Sigmoid colon (tissue), 6 donors: ENCODE measurements at regions not wholly inside any gene's neighbourhood (a gene's known extent, or its start where the extent isn't known, plus 50 kb on each side); places are given as distances from the start of the nearest gene placed in this dataset.

Source experiments
- DNase-seq: peaks from one replicate; pipeline ENCODE4 v3.0.0-alpha.2; 2019
- H3K27ac ChIP-seq, 4 donors: fragments of 200-600 bp; sonication (generic); one replicate each; pipeline ENCODE4 v1.5.1; 2016 to 2019; ENCODE audit warnings: mild to moderate bottlenecking in 1 of 4
- H3K27me3 ChIP-seq, 3 donors: fragments of 200-600 bp; sonication (generic); one replicate each; pipeline ENCODE4 v1.5.1; 2019; ENCODE audit warnings: mild to moderate bottlenecking in 1 of 3
- H3K36me3 ChIP-seq, 4 donors: fragments of 200-600 bp; sonication (generic); one replicate each; pipeline ENCODE4 v1.5.1; 2016 to 2019
- H3K4me1 ChIP-seq, 4 donors: fragments of 200-600 bp; sonication (generic); one replicate each; pipeline ENCODE4 v1.5.1; 2017 to 2019
- H3K4me3 ChIP-seq, 4 donors: fragments of 200-600 bp; sonication (generic); one replicate each; pipeline ENCODE4 v1.5.1; 2017 to 2019; ENCODE audit warnings: mild to moderate bottlenecking in 2 of 4, moderate library complexity in 1 of 4
- H3K9me3 ChIP-seq, 4 donors: fragments of 200-600 bp in 3 of 4; sonication (generic) in 3 of 4; one replicate each; pipeline versions ENCODE4 v1.5.1 to v1.6.1; 2013 to 2019
- EP300 ChIP-seq, 4 donors: sonication (generic); formaldehyde crosslinking; IDR thresholded peaks; one replicate each; pipeline ENCODE4 v1.6.1; 2017; ENCODE audit warnings: antibody characterized with exemption in 4 of 4
- POLR2A ChIP-seq, 2 donors: fragments of 450-650 bp; IDR thresholded peaks; one replicate each; pipeline ENCODE4 v1.6.1; 2016; ENCODE audit warnings: antibody characterized with exemption in 2 of 2, mild to moderate bottlenecking in 2 of 2, moderate library complexity in 2 of 2
- POLR2AphosphoS5 ChIP-seq, 4 donors: sonication (generic); formaldehyde crosslinking; IDR thresholded peaks; one replicate each; pipeline ENCODE4 v1.6.1; 2017; ENCODE audit warnings: antibody characterized with exemption in 4 of 4
- WGBS, 2 donors: extraction: QIAGEN DNeasy Blood & Tissue Kit; methylation state at CpG; one replicate each; pipeline ENCODE4 v1.1.7; 2013; 5-methylcytosine and 5-hydroxymethylcytosine counted together
- intact Hi-C: fragments of 100-400 bp; cut with DNase I; formaldehyde crosslinking; loops from one replicate; pipeline ENCODE4 v1.15.1; 2023
- TF ChIP-seq, protein P1 (sequence below), 4 experiments: fragments of 450-650 bp in 3 of 4; fragments of 200-600 bp in 1 of 4; IDR thresholded peaks; one replicate each; pipeline ENCODE4 v1.5.1; 2016 to 2019; ENCODE audit warnings: antibody characterized with exemption in 4 of 4, mild to moderate bottlenecking in 3 of 4, moderate library complexity in 2 of 4
- donor health status: healthy with polysubstance abuse.
- donor health status: healthy.

DNA sequence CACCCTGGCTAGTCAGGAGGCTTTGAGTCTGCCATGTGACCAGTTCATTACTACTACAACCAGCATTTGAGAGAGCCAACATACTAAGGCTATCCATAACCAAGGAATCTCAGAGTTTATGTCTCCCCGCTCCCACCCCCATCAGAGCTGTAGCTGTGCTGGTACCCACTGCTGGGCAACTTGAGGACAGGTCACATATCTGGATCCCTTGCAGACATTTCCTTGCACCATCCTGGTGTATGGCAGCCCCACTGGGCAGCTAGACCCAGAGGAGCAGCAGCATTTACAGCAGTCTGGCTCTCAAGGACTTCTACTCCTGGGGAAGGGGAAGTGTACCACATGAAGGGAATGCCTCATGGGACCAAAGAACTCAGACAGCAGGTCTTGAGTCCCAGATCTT, 160.8 kb upstream of the ST8SIA2 start:
- TF ChIP-seq, protein P1, sequence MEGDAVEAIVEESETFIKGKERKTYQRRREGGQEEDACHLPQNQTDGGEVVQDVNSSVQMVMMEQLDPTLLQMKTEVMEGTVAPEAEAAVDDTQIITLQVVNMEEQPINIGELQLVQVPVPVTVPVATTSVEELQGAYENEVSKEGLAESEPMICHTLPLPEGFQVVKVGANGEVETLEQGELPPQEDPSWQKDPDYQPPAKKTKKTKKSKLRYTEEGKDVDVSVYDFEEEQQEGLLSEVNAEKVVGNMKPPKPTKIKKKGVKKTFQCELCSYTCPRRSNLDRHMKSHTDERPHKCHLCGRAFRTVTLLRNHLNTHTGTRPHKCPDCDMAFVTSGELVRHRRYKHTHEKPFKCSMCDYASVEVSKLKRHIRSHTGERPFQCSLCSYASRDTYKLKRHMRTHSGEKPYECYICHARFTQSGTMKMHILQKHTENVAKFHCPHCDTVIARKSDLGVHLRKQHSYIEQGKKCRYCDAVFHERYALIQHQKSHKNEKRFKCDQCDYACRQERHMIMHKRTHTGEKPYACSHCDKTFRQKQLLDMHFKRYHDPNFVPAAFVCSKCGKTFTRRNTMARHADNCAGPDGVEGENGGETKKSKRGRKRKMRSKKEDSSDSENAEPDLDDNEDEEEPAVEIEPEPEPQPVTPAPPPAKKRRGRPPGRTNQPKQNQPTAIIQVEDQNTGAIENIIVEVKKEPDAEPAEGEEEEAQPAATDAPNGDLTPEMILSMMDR (IDR thresholded peaks at IDR 0.05) = no peak
- TF ChIP-seq POLR2A (IDR thresholded peaks at IDR 0.05) (no peak), POLR2AphosphoS5 (IDR thresholded peaks at IDR 0.05) (no peak), EP300 (IDR thresholded peaks at IDR 0.05) (no peak)
- H3K27ac ChIP-seq = no peak overlapping the region
- 100% methylated on average over 1 of the region's 1 CpG for WGBS, 2 donors

GRCh38 chr15:92243227-92243626, 150.5 kb upstream of the ST8SIA2 start:
- 61 to 73% methylated on average over 3 of the region's 3 CpGs for whole genome bisulfite sequencing, 2 donors
- DNase-seq = no peak
- intact Hi-C loops = no loop called here
- Histone ChIP-seq H3K27ac (no peak overlapping the region), H3K36me3 (no peaks in the 10 kb centered on the region), H3K9me3 (peaks cover 0 to 3% (median 0%) of the 10 kb centered on the region in 4 donors), H3K4me3 (no peak overlapping the region), H3K4me1 (peaks cover 0 to 3% (median 0%) of the 10 kb centered on the region in 4 donors), H3K27me3 (no peaks in the 10 kb centered on the region)
- TF ChIP-seq POLR2AphosphoS5 (IDR thresholded peaks at IDR 0.05) (no peak), POLR2A (IDR thresholded peaks at IDR 0.05) (no peak), EP300 (IDR thresholded peaks at IDR 0.05) (no peak)
- TF ChIP-seq, protein P1 (IDR thresholded peaks at IDR 0.05) = no peak

More for the DNA sequence above, 160.8 kb upstream of the ST8SIA2 start:
- H3K36me3 ChIP-seq = no peaks in the 10 kb centered on the region
- no peaks in the 10 kb centered on the region for H3K4me1 ChIP-seq
- no peaks in the 10 kb centered on the region for H3K27me3 ChIP-seq
- no peak overlapping the region for H3K4me3 ChIP-seq
- peaks cover 0 to 7% (median 0%) of the 10 kb centered on the region in 4 donors for H3K9me3 ChIP-seq
- intact Hi-C loops = no loop called here
- no peak for DNase-seq

GRCh38 chr15:92244703-92245102, 149.0 kb upstream of the ST8SIA2 start:
- intact Hi-C loops = no loop called here
- no peak overlapping the region for H3K27ac ChIP-seq
- WGBS, 2 donors = 74 to 83% methylated on average over 1 of the region's 1 CpG
- TF ChIP-seq EP300 (IDR thresholded peaks at IDR 0.05) = no peak
- no peaks in the 10 kb centered on the region for H3K36me3 ChIP-seq
- no peaks in the 10 kb centered on the region for H3K4me1 ChIP-seq
- no peaks in the 10 kb centered on the region for H3K27me3 ChIP-seq
- H3K9me3 ChIP-seq = peaks cover 0 to under 1% (median 0%) of the 10 kb centered on the region in 4 donors
- H3K4me3 ChIP-seq = no peak overlapping the region
- no peak for DNase-seq

GRCh38 chr15:92247649-92248242, 145.9 kb upstream of the ST8SIA2 start:
- Histone ChIP-seq H3K27ac (no peak overlapping the region), H3K4me3 (no peak overlapping the region), H3K36me3 (no peaks in the 10 kb centered on the region), H3K27me3 (no peaks in the 10 kb centered on the region), H3K4me1 (no peaks in the 10 kb centered on the region), H3K9me3 (no peaks in the 10 kb centered on the region)
- 74 to 83% methylated on average over 7 of the region's 7 CpGs for WGBS, 2 donors
- intact Hi-C loops = no loop called here
- no peak for TF ChIP-seq EP300 (IDR thresholded peaks at IDR 0.05)
- TF ChIP-seq, protein P1 (IDR thresholded peaks at IDR 0.05) = no peak
- TF ChIP-seq POLR2AphosphoS5 (IDR thresholded peaks at IDR 0.05) = no peak
- no peak for TF ChIP-seq POLR2A (IDR thresholded peaks at IDR 0.05)
- DNase-seq = no peak

DNA sequence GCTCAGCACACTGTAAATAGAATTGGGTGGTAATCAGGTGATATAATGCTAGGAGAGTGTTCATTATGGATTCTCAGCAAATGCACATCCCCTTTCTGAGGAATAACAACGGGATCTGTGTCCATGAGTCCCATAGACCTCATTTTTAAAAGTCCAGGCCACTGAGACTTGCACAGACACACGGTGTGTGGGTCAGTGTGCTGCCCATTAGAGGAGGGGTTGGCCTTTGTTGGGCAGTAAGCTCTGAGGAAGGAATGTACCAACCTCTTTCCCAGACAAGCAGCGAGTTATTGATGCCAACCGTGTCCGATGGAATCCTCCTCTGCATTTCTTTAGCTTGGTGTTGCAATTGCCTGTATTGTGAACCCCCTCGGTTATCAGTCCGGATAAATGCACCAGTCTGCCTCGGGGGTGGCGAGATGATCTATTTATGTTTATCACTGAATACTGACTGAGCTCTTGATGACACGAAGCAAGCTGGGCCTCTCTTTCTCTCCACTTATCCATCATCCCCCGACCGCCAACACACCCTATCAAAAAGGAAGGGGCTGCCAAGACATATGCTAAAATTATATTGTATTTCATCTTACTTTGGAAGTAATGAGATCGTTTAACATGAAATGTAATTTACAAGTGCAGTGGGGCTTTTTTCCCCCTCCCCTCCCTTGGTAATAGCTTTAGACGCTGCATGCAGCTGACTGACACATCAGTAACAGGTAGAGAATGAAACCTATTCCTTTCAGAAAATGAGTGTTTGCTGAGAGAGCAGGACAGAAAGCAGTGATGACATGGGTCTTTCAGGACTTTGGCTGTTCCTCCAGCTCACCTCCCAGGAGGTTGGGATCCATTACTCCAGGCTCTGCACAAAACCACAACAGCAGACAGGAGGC, 126.6 kb upstream of the ST8SIA2 start:
- H3K27ac ChIP-seq = no peak overlapping the region
- 74 to 80% methylated on average over 14 of the region's 14 CpGs for WGBS, 2 donors
- no peaks in the 10 kb centered on the region for H3K4me1 ChIP-seq
- no peak for TF ChIP-seq POLR2AphosphoS5 (IDR thresholded peaks at IDR 0.05)
- TF ChIP-seq, protein P1 (IDR thresholded peaks at IDR 0.05) = no peak
- no peak for TF ChIP-seq POLR2A (IDR thresholded peaks at IDR 0.05)
- TF ChIP-seq EP300 (IDR thresholded peaks at IDR 0.05) = no peak
- no peak overlapping the region for H3K4me3 ChIP-seq
- intact Hi-C loops = no loop called here
- no peaks in the 10 kb centered on the region for H3K36me3 ChIP-seq
- H3K9me3 ChIP-seq = no peaks in the 10 kb centered on the region
- DNase-seq = no peak
- H3K27me3 ChIP-seq = no peaks in the 10 kb centered on the region
